Mesenchymal stem cell (in vitro differentiated cells and primary cell): ENCODE measurements at regions not wholly inside any gene's neighbourhood (a gene's known extent, or its start where the extent isn't known, plus 50 kb on each side); places are given as distances from the start of the nearest gene placed in this dataset.

Source experiments
- DNase-seq: peaks from one replicate; pipeline ENCODE4 v3.0.0-alpha.2; 2013
- H2AFZ ChIP-seq: one replicate; pipeline ENCODE4 v1.6.1; 2013; ENCODE audit warnings: low read depth, mild to moderate bottlenecking, control low read depth, inconsistent platforms, low read length, moderate library complexity
- H2AK5ac ChIP-seq: 2 replicates; pipeline ENCODE4 v1.6.1; 2013; ENCODE audit warnings: low read length, moderate library complexity, mild to moderate bottlenecking, inconsistent platforms; ENCODE audit not compliant: severe bottlenecking
- H2BK120ac ChIP-seq: one replicate; pipeline ENCODE4 v1.6.1; 2013; ENCODE audit warnings: low read depth, mild to moderate bottlenecking, inconsistent platforms, low read length, moderate library complexity
- H2BK12ac ChIP-seq, 2 experiments: one replicate each; pipeline ENCODE4 v1.6.1; 2013; ENCODE audit warnings: inconsistent platforms in 2 of 2, low read length in 2 of 2, mild to moderate bottlenecking in 2 of 2, moderate library complexity in 2 of 2, control low read depth in 1 of 2
- H2BK15ac ChIP-seq: one replicate; pipeline ENCODE4 v1.6.1; 2013; ENCODE audit warnings: mild to moderate bottlenecking, low read depth, inconsistent platforms; ENCODE audit not compliant: poor library complexity, severe bottlenecking
- H2BK5ac ChIP-seq: 2 replicates; pipeline ENCODE4 v1.6.1; 2013; ENCODE audit warnings: low read depth, mild to moderate bottlenecking, low read length, control low read depth, inconsistent platforms; ENCODE audit not compliant: poor library complexity, severe bottlenecking
- H3K14ac ChIP-seq, 2 experiments: one replicate each; pipeline ENCODE4 v1.6.1; 2013; ENCODE audit warnings: inconsistent platforms in 2 of 2, low read length in 2 of 2, control low read depth in 1 of 2, mild to moderate bottlenecking in 1 of 2, moderate library complexity in 1 of 2
- H3K18ac ChIP-seq, 2 experiments: one replicate each; pipeline ENCODE4 v1.6.1; 2013; ENCODE audit warnings: inconsistent platforms in 2 of 2, low read length in 2 of 2, control low read depth in 1 of 2, low read depth in 1 of 2, mild to moderate bottlenecking in 1 of 2
- H3K23ac ChIP-seq, 2 experiments: one replicate each; pipeline ENCODE4 v1.6.1; 2013; ENCODE audit warnings: inconsistent platforms in 2 of 2, low read length in 2 of 2, mild to moderate bottlenecking in 2 of 2, moderate library complexity in 2 of 2, control low read depth in 1 of 2
- H3K27ac ChIP-seq: 2 replicates; pipeline ENCODE4 v1.5.1; 2013; ENCODE audit warnings: mild to moderate bottlenecking, moderate library complexity, low read length, control low read depth, inconsistent platforms; ENCODE audit not compliant: poor library complexity, severe bottlenecking
- H3K27me3 ChIP-seq, 2 experiments: 2 replicates each; pipeline versions ENCODE4 v1.6.1 to v1.7.0; 2013; ENCODE audit warnings: low read length in 2 of 2, mild to moderate bottlenecking in 2 of 2, moderate library complexity in 2 of 2, control low read depth in 1 of 2, inconsistent platforms in 1 of 2; ENCODE audit not compliant: control insufficient read depth in 1 of 2, insufficient read depth in 1 of 2
- H3K36me3 ChIP-seq, 2 experiments: 2 replicates each; pipeline versions ENCODE4 v1.6.1 to v1.7.0; 2013; ENCODE audit warnings: low read length in 2 of 2, control low read depth in 1 of 2, inconsistent platforms in 1 of 2, low read depth in 1 of 2, mild to moderate bottlenecking in 1 of 2; ENCODE audit not compliant: insufficient read depth in 2 of 2, control insufficient read depth in 1 of 2
- H3K4ac ChIP-seq, 2 experiments: one replicate each; pipeline ENCODE4 v1.6.1; 2013; ENCODE audit warnings: inconsistent platforms in 2 of 2, low read length in 2 of 2, mild to moderate bottlenecking in 2 of 2, moderate library complexity in 2 of 2, control low read depth in 1 of 2, low read depth in 1 of 2
- H3K4me1 ChIP-seq: 2 replicates; pipeline ENCODE4 v1.6.1; 2013; ENCODE audit warnings: low read depth, low read length, control low read depth; ENCODE audit not compliant: control insufficient read depth, insufficient read depth
- H3K4me2 ChIP-seq: 2 replicates; pipeline ENCODE4 v1.6.1; 2013; ENCODE audit warnings: low read length, mild to moderate bottlenecking, inconsistent platforms; ENCODE audit not compliant: poor library complexity, severe bottlenecking
- H3K4me3 ChIP-seq, 2 experiments: 2 replicates each; pipeline versions ENCODE4 v1.5.1 to v1.7.0; 2013; ENCODE audit warnings: low read length in 2 of 2, mild to moderate bottlenecking in 2 of 2, control low read depth in 1 of 2, low read depth in 1 of 2; ENCODE audit not compliant: insufficient read depth in 1 of 2
- H3K79me1 ChIP-seq: replicated peaks from 2 replicates; pipeline ENCODE4 v1.6.1; 2013; ENCODE audit warnings: mild to moderate bottlenecking, control low read depth, low read length, inconsistent platforms; ENCODE audit not compliant: poor library complexity, severe bottlenecking
- H3K9ac ChIP-seq: 2 replicates; pipeline ENCODE4 v1.7.0; 2013; ENCODE audit warnings: mild to moderate bottlenecking, low read length, moderate library complexity
- H3K9me3 ChIP-seq: 2 replicates; pipeline ENCODE4 v1.7.0; 2013; ENCODE audit warnings: mild to moderate bottlenecking, low read length; ENCODE audit not compliant: control insufficient read depth
- H4K8ac ChIP-seq: one replicate; pipeline ENCODE4 v1.6.1; 2013; ENCODE audit warnings: inconsistent platforms, mild to moderate bottlenecking, low read length, moderate library complexity
- H4K91ac ChIP-seq: one replicate; pipeline ENCODE4 v1.6.1; 2013; ENCODE audit warnings: mild to moderate bottlenecking, low read length, inconsistent platforms
- WGBS: methylation state at CpG from one replicate; pipeline ENCODE4 v1.1.7; 2013; ENCODE audit warnings: mixed read lengths; 5-methylcytosine and 5-hydroxymethylcytosine counted together

DNA sequence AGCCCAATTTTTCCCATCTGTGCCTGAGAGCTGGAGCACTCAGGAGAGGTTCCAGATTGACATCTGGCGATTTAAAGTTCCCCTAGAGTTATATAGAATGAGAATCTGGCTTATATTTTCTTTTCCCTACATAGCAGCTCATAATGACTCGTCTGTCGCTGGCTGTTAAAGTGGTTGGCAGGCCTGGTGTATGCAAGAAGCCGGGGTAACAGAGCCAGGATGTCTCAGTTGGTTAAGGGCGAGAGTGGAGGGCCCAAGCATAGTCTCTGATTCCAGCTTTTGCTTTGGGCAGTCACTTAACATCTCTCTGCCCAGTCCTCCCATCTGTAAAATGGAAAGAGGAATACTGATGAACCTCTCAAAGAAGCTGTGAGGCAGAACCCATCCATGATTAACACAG, 751.6 kb downstream of the NOVA1 start:
- Histone ChIP-seq H3K27me3 (no peaks in the 10 kb centered on the region), H4K91ac (no peak overlapping the region), H3K9me3 (no peaks in the 10 kb centered on the region), H3K27ac (no peak overlapping the region), H2BK5ac (no peak overlapping the region), H2BK120ac (no peak overlapping the region), H3K18ac (no peak overlapping the region), H2BK15ac (no peak overlapping the region), H2BK12ac (no peak overlapping the region), H2AFZ (no peak overlapping the region), H3K14ac (no peak overlapping the region), H3K9ac (no peak overlapping the region), H4K8ac (no peak overlapping the region), H3K4me3 (no peak overlapping the region), H3K4me1 (no peaks in the 10 kb centered on the region), H3K23ac (no peak overlapping the region), H3K4ac (no peak overlapping the region), H3K4me2 (no peak overlapping the region), H3K36me3 (no peaks in the 10 kb centered on the region), H3K79me1 (no peaks in the 10 kb centered on the region), H2AK5ac (no peak overlapping the region)
- no CpG with 5 or more reads among the region's 5 CpGs for WGBS
- DNase-seq: no peak

DNA sequence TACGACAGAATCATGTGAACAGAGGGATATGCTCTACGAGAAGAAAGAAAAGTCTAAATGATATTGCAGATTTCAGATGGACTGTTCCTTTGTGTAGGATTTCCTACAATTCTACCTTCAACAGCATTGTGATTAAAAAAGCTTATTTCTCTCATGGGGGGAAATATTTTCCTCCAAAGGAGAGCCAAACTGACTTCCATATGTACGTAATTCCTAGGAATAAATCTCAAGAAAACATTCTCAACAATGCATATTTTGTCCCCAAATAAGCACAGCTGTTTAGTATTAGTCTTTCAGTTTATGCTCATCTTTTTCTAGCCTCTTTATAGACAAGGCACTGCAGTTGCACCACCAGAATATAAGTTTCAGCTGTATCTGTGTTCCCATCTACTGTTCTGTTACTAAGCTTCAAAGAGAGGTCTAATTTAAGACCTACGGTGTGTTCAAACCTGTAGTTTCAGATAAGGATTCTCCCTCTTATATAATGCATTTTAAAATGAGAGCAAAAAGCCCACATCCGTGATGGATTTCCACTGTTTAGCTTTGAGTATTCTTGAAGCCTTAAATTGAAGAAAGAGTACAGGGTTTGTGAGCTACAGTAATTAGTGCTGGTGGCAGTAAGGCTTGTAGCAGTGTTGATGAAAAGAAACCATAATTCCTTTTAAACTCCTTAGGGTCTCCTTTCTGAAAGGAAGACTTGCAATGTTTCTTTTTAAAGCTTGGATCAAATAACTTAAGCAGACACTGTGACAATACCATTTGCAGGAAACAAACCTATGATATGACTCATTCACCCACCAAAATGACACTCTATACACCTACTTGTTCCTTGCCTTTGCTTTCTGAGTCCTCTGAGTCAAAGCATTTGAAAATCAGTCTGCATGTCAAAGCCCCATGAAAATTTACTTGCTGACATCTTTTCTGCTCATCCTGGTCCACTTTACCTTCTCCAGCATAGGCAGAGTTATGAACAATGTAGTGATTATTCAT, 754.1 kb downstream of the NOVA1 start:
- WGBS: 70% methylated on average over 3 of the region's 5 CpGs
- Histone ChIP-seq H2AK5ac (no peak overlapping the region), H3K4ac (no peak overlapping the region), H3K4me1 (no peaks in the 10 kb centered on the region), H2BK12ac (no peak overlapping the region), H2BK5ac (no peak overlapping the region), H3K23ac (no peak overlapping the region), H3K4me2 (no peak overlapping the region), H3K18ac (no peak overlapping the region), H2BK15ac (no peak overlapping the region), H3K9ac (no peak overlapping the region), H3K4me3 (no peak overlapping the region), H4K91ac (no peak overlapping the region), H2BK120ac (no peak overlapping the region), H4K8ac (no peak overlapping the region), H3K9me3 (no peaks in the 10 kb centered on the region), H3K79me1 (no peaks in the 10 kb centered on the region), H3K36me3 (no peaks in the 10 kb centered on the region), H3K14ac (no peak overlapping the region), H2AFZ (no peak overlapping the region), H3K27me3 (no peaks in the 10 kb centered on the region), H3K27ac (no peak overlapping the region)
- DNase-seq: no peak

GRCh38 chr14:25841226-25841625, 756.6 kb downstream of the NOVA1 start:
- no peaks in the 10 kb centered on the region for H3K36me3 ChIP-seq
- no peak overlapping the region for H3K14ac ChIP-seq
- H3K79me1 ChIP-seq: no peaks in the 10 kb centered on the region
- no peak overlapping the region for H4K8ac ChIP-seq
- no peak overlapping the region for H2BK5ac ChIP-seq
- no peak overlapping the region for H2BK12ac ChIP-seq
- H3K9me3 ChIP-seq: no peaks in the 10 kb centered on the region
- no peak overlapping the region for H3K4me3 ChIP-seq
- no peak overlapping the region for H2AFZ ChIP-seq
- no peak overlapping the region for H3K9ac ChIP-seq
- H2BK120ac ChIP-seq: no peak overlapping the region
- no peak for DNase-seq
- no peak overlapping the region for H3K27ac ChIP-seq
- H3K4me1 ChIP-seq: no peaks in the 10 kb centered on the region
- H3K4me2 ChIP-seq: no peak overlapping the region
- H2BK15ac ChIP-seq: no peak overlapping the region
- H3K23ac ChIP-seq: no peak overlapping the region
- H4K91ac ChIP-seq: no peak overlapping the region
- no peak overlapping the region for H3K4ac ChIP-seq
- H2AK5ac ChIP-seq: no peak overlapping the region
- H3K18ac ChIP-seq: no peak overlapping the region
- 92% methylated on average over 2 of the region's 2 CpGs for WGBS
- H3K27me3 ChIP-seq: no peaks in the 10 kb centered on the region

- no peak overlapping the region for H3K9ac ChIP-seq
- DNase-seq: no peak
- no peak overlapping the region for H2BK15ac ChIP-seq
- no peak overlapping the region for H3K4me2 ChIP-seq
- H3K27ac ChIP-seq: no peak overlapping the region
- H2BK120ac ChIP-seq: no peak overlapping the region
- no peaks in the 10 kb centered on the region for H3K4me1 ChIP-seq
- no peaks in the 10 kb centered on the region for H3K9me3 ChIP-seq
- no peak overlapping the region for H2BK5ac ChIP-seq
- H3K18ac ChIP-seq: no peak overlapping the region
- no peaks in the 10 kb centered on the region for H3K79me1 ChIP-seq
- no peak overlapping the region for H2AK5ac ChIP-seq
- H3K27me3 ChIP-seq: no peaks in the 10 kb centered on the region
- H3K4ac ChIP-seq: no peak overlapping the region
- no peak overlapping the region for H4K91ac ChIP-seq
- no peak overlapping the region for H4K8ac ChIP-seq
- H2BK12ac ChIP-seq: no peak overlapping the region
- no peak overlapping the region for H3K4me3 ChIP-seq
- no peaks in the 10 kb centered on the region for H3K36me3 ChIP-seq
- H3K14ac ChIP-seq: no peak overlapping the region
- 55% methylated on average over 2 of the region's 3 CpGs for WGBS
- H2AFZ ChIP-seq: no peak overlapping the region
- no peak overlapping the region for H3K23ac ChIP-seq
These were observed 760.3 kb downstream of the NOVA1 start for GRCh38 chr14:25837551-25837965.
